ENCODE measurements at regions not wholly inside any gene's neighbourhood (a gene's known extent, or its start where the extent isn't known, plus 50 kb on each side); places are given as distances from the start of the nearest gene placed in this dataset.

- ATAC-seq (no peak), DNase-seq (no peak)
- in situ Hi-C loops (cut with MboI; ENCODE audit: low sequenced_read_pairs in 4 of 4) (no loop called here), intact Hi-C loops (cut with DNase I; ENCODE audit: low total_unique reads) (no loop called here)
- no peak for TF ChIP-seq CTCF (IDR thresholded peaks at IDR 0.05 in 4 of 5, conservative IDR thresholded peaks at IDR 0.05 in 1 of 5)
- no peak for TF ChIP-seq POLR2A (IDR thresholded peaks at IDR 0.05)
- Histone ChIP-seq H3K36me3 (no peaks in the 10 kb centered on the region), H3K9me3 (no peaks in the 10 kb centered on the region), H3K27me3 (no peaks in the 10 kb centered on the region), H3K4me3 (no peak overlapping the region), H3K27ac (no peak overlapping the region), H3K4me1 (no peaks in the 10 kb centered on the region)
Measured at GRCh38 chr5:136924490-136924889, 559.1 kb upstream of the TRPC7 start.

- Histone ChIP-seq H3K4me3 (no peak overlapping the region), H3K27ac (no peak overlapping the region), H3K4me1 (no peaks in the 10 kb centered on the region), H3K36me3 (no peaks in the 10 kb centered on the region), H3K27me3 (no peaks in the 10 kb centered on the region), H3K9me3 (no peaks in the 10 kb centered on the region)
- intact Hi-C loops (cut with DNase I; ENCODE audit: low total_unique reads) = no loop called here
- ATAC-seq (no peak), DNase-seq (no peak)
- TF ChIP-seq CTCF (IDR thresholded peaks at IDR 0.05 in 4 of 5, conservative IDR thresholded peaks at IDR 0.05 in 1 of 5) = no peak
- TF ChIP-seq POLR2A (IDR thresholded peaks at IDR 0.05) = no peak
- in situ Hi-C loops (cut with MboI; ENCODE audit: low sequenced_read_pairs in 4 of 4) = no loop called here
Measured at GRCh38 chr5:136910625-136911024, 545.3 kb upstream of the TRPC7 start.

- TF ChIP-seq POLR2A (IDR thresholded peaks at IDR 0.05) = no peak
- TF ChIP-seq CTCF (IDR thresholded peaks at IDR 0.05 in 4 of 5, conservative IDR thresholded peaks at IDR 0.05 in 1 of 5) = no peak
- Histone ChIP-seq H3K27ac (no peak overlapping the region), H3K9me3 (no peaks in the 10 kb centered on the region), H3K27me3 (no peaks in the 10 kb centered on the region), H3K4me3 (no peak overlapping the region), H3K36me3 (no peaks in the 10 kb centered on the region), H3K4me1 (no peaks in the 10 kb centered on the region)
- DNase-seq (no peak), ATAC-seq (no peak)
- intact Hi-C loops (cut with DNase I; ENCODE audit: low total_unique reads) (no loop called here), in situ Hi-C loops (cut with MboI; ENCODE audit: low sequenced_read_pairs in 4 of 4) (no loop called here)
Measured at GRCh38 chr5:136909906-136910305, 544.6 kb upstream of the TRPC7 start.

GRCh38 chr5:136907371-136907770, 542.0 kb upstream of the TRPC7 start:
- ATAC-seq (no peak), DNase-seq (no peak)
- Histone ChIP-seq H3K27ac (no peak overlapping the region), H3K27me3 (no peaks in the 10 kb centered on the region), H3K9me3 (no peaks in the 10 kb centered on the region), H3K4me1 (no peaks in the 10 kb centered on the region), H3K36me3 (no peaks in the 10 kb centered on the region), H3K4me3 (no peak overlapping the region)
- no peak for TF ChIP-seq CTCF (IDR thresholded peaks at IDR 0.05 in 4 of 5, conservative IDR thresholded peaks at IDR 0.05 in 1 of 5)
- TF ChIP-seq POLR2A (IDR thresholded peaks at IDR 0.05) = no peak
- in situ Hi-C loops (cut with MboI; ENCODE audit: low sequenced_read_pairs in 4 of 4) (no loop called here), intact Hi-C loops (cut with DNase I; ENCODE audit: low total_unique reads) (no loop called here)

- in situ Hi-C loops (cut with MboI; ENCODE audit: low sequenced_read_pairs in 4 of 4) (no loop called here), intact Hi-C loops (cut with DNase I; ENCODE audit: low total_unique reads) (no loop called here)
- H3K4me1 ChIP-seq = no peaks in the 10 kb centered on the region
- ATAC-seq = no peak
- no peak for DNase-seq
- no peaks in the 10 kb centered on the region for H3K36me3 ChIP-seq
- no peak overlapping the region for H3K27ac ChIP-seq
- no peak overlapping the region for H3K4me3 ChIP-seq
- no peaks in the 10 kb centered on the region for H3K9me3 ChIP-seq
- no peaks in the 10 kb centered on the region for H3K27me3 ChIP-seq
- TF ChIP-seq POLR2A (IDR thresholded peaks at IDR 0.05) (no peak), CTCF (IDR thresholded peaks at IDR 0.05 in 4 of 5, conservative IDR thresholded peaks at IDR 0.05 in 1 of 5) (no peak)
Measured at GRCh38 chr5:136906545-136906944, 541.2 kb upstream of the TRPC7 start.
